Esophagus muscularis mucosa (tissue), 4 donors: ENCODE measurements at regions not wholly inside any gene's neighbourhood (a gene's known extent, or its start where the extent isn't known, plus 50 kb on each side); places are given as distances from the start of the nearest gene placed in this dataset.

Experiments used
- DNase-seq: peaks from one replicate; pipeline ENCODE4 v3.0.0-alpha.2; 2017; ENCODE audit errors: extremely low spot score
- H3K27ac ChIP-seq, 4 donors: fragments of 200-600 bp; sonication (generic); replicated peaks in 1 of 4; 1 replicate in 3 of 4; 2 replicates in 1 of 4; pipeline ENCODE4 v1.5.1; 2016 to 2019; ENCODE audit warnings: mild to moderate bottlenecking in 1 of 4
- H3K27me3 ChIP-seq, 4 donors: fragments of 200-600 bp; sonication (generic); one replicate each; pipeline versions ENCODE4 v1.5.1 to v1.6.0; 2016 to 2019
- H3K36me3 ChIP-seq, 4 donors: fragments of 200-600 bp; sonication (generic); one replicate each; pipeline ENCODE4 v1.5.1; 2016 to 2019
- H3K4me1 ChIP-seq, 4 donors: fragments of 200-600 bp; sonication (generic); one replicate each; pipeline ENCODE4 v1.5.1; 2016 to 2019
- H3K4me3 ChIP-seq, 4 donors: fragments of 200-600 bp; sonication (generic); 1 replicate in 2 of 4; 2 replicates in 2 of 4; pipeline ENCODE4 v1.5.1; 2016 to 2019; ENCODE audit warnings: mild to moderate bottlenecking in 4 of 4, moderate library complexity in 1 of 4
- H3K9me3 ChIP-seq, 4 donors: fragments of 200-600 bp; sonication (generic); 1 replicate in 3 of 4; 2 replicates in 1 of 4; pipeline ENCODE4 v1.5.1; 2016 to 2019
- EP300 ChIP-seq: sonication (generic); formaldehyde crosslinking; IDR thresholded peaks from one replicate; pipeline ENCODE4 v1.6.1; 2017; ENCODE audit warnings: antibody characterized with exemption
- POLR2A ChIP-seq: fragments of 450-650 bp; IDR thresholded peaks from one replicate; pipeline ENCODE4 v1.6.1; 2017; ENCODE audit warnings: antibody characterized with exemption, moderate library complexity, mild to moderate bottlenecking, low read depth
- POLR2AphosphoS5 ChIP-seq, 2 donors: sonication (generic); formaldehyde crosslinking; IDR thresholded peaks; one replicate each; pipeline ENCODE4 v1.6.1; 2017; ENCODE audit warnings: antibody characterized with exemption in 2 of 2
- WGBS: methylation state at CpG from one replicate; pipeline ENCODE4 v1.1.5; 2018; 5-methylcytosine and 5-hydroxymethylcytosine counted together
- intact Hi-C: fragments of 100-400 bp; cut with DNase I; formaldehyde crosslinking; loops from one replicate; pipeline ENCODE4 v1.15.1; 2023
- TF ChIP-seq, protein P1 (sequence below), 3 experiments: fragments of 200-600 bp in 2 of 3; fragments of 450-650 bp in 1 of 3; sonication (generic) in 2 of 3; IDR thresholded peaks; one replicate each; pipeline ENCODE4 v1.5.1; 2017 to 2019; ENCODE audit warnings: antibody characterized with exemption in 3 of 3, mild to moderate bottlenecking in 2 of 3, moderate library complexity in 1 of 3

DNA sequence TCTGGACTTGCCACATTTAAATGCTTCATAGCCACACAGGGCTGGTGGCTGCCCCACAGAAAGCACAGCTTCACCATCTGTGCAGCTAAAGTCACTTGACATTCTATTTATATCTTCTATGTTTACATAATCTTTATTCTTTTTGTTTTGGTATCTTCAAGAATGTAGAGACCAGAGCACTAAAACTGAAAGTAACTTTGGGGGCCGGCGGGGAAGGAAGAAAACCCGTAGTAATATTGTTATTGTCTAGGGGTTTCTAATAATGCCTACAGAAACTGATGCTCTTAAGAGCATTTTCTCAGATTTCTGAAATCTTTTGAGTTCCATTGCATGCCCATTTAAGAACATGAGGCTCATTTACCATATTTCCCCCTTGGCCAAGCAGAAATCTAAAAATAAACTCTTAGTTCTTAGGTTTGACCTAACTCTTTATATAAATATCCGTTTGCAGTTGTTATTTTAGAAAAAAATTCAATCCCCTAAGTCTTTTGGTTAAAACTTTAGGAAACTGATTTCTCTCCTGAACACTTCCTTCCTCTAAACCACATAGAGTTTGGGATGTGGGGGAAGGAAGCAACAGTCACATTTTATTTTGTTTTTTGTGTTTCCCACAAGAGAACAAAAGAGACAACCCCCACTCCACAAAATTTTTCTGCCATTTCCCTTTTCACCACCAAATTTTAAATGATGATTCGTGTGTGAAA is 207.6 kb downstream of the OGFRL1 start:
- H3K27ac ChIP-seq, result peak overlapping the region; percentile 57 to 76 (median 69)
- H3K4me1 ChIP-seq, result peaks cover 9 to 24% (median 20%) of the 10 kb centered on the region in 4 donors
- TF ChIP-seq EP300 (no peak), POLR2AphosphoS5 (IDR thresholded peaks at IDR 0.05) (no peak), POLR2A (no peak)
- TF ChIP-seq, protein P1, sequence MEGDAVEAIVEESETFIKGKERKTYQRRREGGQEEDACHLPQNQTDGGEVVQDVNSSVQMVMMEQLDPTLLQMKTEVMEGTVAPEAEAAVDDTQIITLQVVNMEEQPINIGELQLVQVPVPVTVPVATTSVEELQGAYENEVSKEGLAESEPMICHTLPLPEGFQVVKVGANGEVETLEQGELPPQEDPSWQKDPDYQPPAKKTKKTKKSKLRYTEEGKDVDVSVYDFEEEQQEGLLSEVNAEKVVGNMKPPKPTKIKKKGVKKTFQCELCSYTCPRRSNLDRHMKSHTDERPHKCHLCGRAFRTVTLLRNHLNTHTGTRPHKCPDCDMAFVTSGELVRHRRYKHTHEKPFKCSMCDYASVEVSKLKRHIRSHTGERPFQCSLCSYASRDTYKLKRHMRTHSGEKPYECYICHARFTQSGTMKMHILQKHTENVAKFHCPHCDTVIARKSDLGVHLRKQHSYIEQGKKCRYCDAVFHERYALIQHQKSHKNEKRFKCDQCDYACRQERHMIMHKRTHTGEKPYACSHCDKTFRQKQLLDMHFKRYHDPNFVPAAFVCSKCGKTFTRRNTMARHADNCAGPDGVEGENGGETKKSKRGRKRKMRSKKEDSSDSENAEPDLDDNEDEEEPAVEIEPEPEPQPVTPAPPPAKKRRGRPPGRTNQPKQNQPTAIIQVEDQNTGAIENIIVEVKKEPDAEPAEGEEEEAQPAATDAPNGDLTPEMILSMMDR (IDR thresholded peaks at IDR 0.05), result no peak
- H3K27me3 ChIP-seq, result no peaks in the 10 kb centered on the region
- peak overlapping the region; percentile 34 to 52 (median 48) for H3K4me3 ChIP-seq
- no peaks in the 10 kb centered on the region for H3K9me3 ChIP-seq
- H3K36me3 ChIP-seq, result no peaks in the 10 kb centered on the region
- no peak for DNase-seq
- WGBS, result 14% methylated on average over 5 of the region's 5 CpGs
- intact Hi-C loops, result no loop called here

DNA sequence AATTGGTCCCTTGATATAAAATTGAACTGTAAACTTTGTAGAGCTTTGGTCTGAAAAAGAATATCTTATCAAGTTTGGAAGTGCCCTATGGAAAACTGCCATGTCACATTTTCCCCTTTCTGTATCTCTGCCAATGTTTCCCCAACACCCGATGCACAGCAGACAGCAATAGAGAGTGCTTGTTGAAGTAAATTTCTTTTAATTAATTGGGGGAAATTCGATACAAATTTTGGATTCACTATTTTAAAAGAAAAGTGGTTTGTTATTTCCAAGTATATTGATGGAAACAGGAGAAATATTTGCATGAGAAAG is 208.1 kb downstream of the OGFRL1 start:
- no peaks in the 10 kb centered on the region for H3K27me3 ChIP-seq
- no peak for DNase-seq
- H3K27ac ChIP-seq, result peak overlapping the region; percentile 57 to 76 (median 69)
- no peak for TF ChIP-seq POLR2AphosphoS5 (IDR thresholded peaks at IDR 0.05)
- H3K9me3 ChIP-seq, result no peaks in the 10 kb centered on the region
- peak overlapping the region in 2 of 4 donors; percentile 34 to 50 for H3K4me3 ChIP-seq
- WGBS, result 33% methylated on average over 2 of the region's 2 CpGs
- intact Hi-C loops, result no loop called here
- H3K36me3 ChIP-seq, result no peaks in the 10 kb centered on the region
- H3K4me1 ChIP-seq, result peaks cover 9 to 24% (median 20%) of the 10 kb centered on the region in 4 donors

DNA sequence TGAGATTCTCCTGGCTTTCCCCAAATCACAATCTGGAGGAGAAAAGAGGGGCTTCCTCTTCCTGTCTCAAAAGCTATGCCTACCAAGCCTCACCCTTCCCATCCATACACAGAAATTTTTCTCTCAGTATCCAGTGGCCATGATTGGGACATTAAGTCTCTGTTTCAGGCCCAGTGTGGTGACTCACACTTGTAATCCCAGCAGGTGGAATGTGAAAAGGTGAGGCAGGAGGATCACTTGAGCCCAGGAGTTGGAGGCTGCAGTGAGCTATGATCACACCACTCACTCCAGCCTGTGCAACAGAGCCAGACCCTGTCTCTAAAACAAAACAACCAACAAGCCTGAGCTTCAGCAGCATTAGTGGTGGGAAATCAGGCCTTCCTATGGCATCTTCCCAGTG is 210.0 kb downstream of the OGFRL1 start:
- no peaks in the 10 kb centered on the region for H3K27me3 ChIP-seq
- no peak overlapping the region for H3K4me3 ChIP-seq
- no peak for DNase-seq
- H3K4me1 ChIP-seq, result peaks cover 9 to 24% (median 20%) of the 10 kb centered on the region in 4 donors
- no peak overlapping the region for H3K27ac ChIP-seq
- no peaks in the 10 kb centered on the region for H3K9me3 ChIP-seq
- TF ChIP-seq POLR2A (no peak), POLR2AphosphoS5 (IDR thresholded peaks at IDR 0.05) (no peak), EP300 (no peak)
- TF ChIP-seq, protein P1 (IDR thresholded peaks at IDR 0.05), result no peak
- intact Hi-C loops, result no loop called here
- no peaks in the 10 kb centered on the region for H3K36me3 ChIP-seq

DNA sequence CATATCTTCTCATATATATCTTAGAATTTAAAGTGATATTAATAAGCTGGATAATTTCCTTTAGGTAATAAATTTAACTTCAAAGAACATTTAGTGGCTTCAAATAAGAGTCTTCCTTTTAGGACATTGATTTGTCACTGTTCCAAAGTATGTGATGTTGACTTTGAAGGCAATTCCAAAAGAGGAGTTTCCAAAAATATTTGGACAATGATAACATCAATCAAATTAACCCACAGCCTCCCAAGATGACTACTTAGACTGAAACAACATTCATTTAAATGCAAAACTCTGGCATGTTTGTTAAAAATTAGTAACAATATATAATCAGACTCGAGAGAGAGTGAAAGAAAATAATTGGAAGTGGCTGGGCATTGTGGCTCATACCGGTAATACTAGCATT is 211.1 kb downstream of the OGFRL1 start:
- no peak for DNase-seq
- no peaks in the 10 kb centered on the region for H3K36me3 ChIP-seq
- no peaks in the 10 kb centered on the region for H3K27me3 ChIP-seq
- H3K9me3 ChIP-seq, result no peaks in the 10 kb centered on the region
- no peak overlapping the region for H3K4me3 ChIP-seq
- intact Hi-C loops, result no loop called here
- 77% methylated on average over 2 of the region's 2 CpGs for WGBS
- H3K27ac ChIP-seq, result no peak overlapping the region
- TF ChIP-seq, protein P1 (IDR thresholded peaks at IDR 0.05), result no peak
- TF ChIP-seq POLR2AphosphoS5 (IDR thresholded peaks at IDR 0.05) (no peak), POLR2A (no peak), EP300 (no peak)
- peaks cover 9 to 24% (median 20%) of the 10 kb centered on the region in 4 donors for H3K4me1 ChIP-seq

DNA sequence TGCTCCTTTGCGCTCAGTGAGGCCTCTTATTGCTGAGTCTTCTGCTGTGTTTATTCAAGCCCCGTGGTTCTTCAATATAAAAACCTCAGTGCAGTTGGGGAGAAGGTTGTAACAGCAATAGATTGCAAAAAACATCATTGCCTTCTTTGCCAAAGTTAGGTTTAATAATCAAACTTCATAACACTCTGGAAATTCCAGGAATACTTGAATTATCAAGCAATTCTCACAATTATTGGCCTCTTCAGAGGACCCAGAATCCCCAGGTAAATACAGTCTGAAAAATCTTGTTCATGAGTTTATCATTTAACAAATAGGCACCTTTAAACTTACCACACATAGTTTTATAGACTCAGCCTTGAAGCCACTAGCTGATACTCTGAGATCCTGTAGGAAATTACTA is 213.6 kb downstream of the OGFRL1 start:
- no peaks in the 10 kb centered on the region for H3K27me3 ChIP-seq
- no peak for TF ChIP-seq POLR2AphosphoS5 (IDR thresholded peaks at IDR 0.05)
- H3K4me1 ChIP-seq, result peaks cover 0 to 7% (median 2%) of the 10 kb centered on the region in 4 donors
- no peak overlapping the region for H3K4me3 ChIP-seq
- no peaks in the 10 kb centered on the region for H3K9me3 ChIP-seq
- DNase-seq, result no peak
- intact Hi-C loops, result no loop called here
- H3K27ac ChIP-seq, result no peak overlapping the region
- no peaks in the 10 kb centered on the region for H3K36me3 ChIP-seq
- WGBS, result 93% methylated on average over 2 of the region's 2 CpGs

DNA sequence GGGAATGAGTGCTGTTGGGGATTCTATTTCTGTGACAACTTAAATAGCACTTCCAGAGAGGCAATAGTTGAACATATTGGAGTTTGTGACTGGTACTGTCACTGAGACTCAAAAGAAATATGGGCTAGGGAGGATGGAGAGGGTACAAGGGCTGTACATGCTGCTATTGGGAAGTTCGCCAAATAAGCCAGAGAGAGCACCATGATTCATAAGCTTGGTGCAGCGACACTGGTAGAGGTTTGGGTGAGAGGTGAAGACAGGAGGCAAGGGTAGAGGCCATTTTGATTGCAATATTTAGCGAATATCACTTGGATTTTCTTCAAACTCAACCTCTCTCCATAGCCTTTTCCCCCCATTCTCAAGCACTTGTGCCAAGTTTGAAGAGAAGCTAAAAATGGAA is 214.3 kb downstream of the OGFRL1 start:
- Histone ChIP-seq H3K4me1 (peaks cover 0 to 7% (median 2%) of the 10 kb centered on the region in 4 donors), H3K9me3 (no peaks in the 10 kb centered on the region), H3K27ac (no peak overlapping the region), H3K4me3 (no peak overlapping the region), H3K36me3 (no peaks in the 10 kb centered on the region), H3K27me3 (no peaks in the 10 kb centered on the region)
- TF ChIP-seq EP300, result no peak
- TF ChIP-seq, protein P1 (IDR thresholded peaks at IDR 0.05), result no peak
- TF ChIP-seq POLR2A, result no peak
- no peak for TF ChIP-seq POLR2AphosphoS5 (IDR thresholded peaks at IDR 0.05)
- DNase-seq, result no peak
- intact Hi-C loops, result no loop called here
- WGBS, result 92% methylated on average over 3 of the region's 3 CpGs
